Suprapubic skin (tissue), 4 donors: ENCODE measurements at regions not wholly inside any gene's neighbourhood (a gene's known extent, or its start where the extent isn't known, plus 50 kb on each side); places are given as distances from the start of the nearest gene placed in this dataset.
"Not testable (repeated sequence)": the region's sequence is repeated elsewhere in the genome, so short reads cannot be mapped to it uniquely, and the experiment has no call there.

ENCODE experiments used
- DNase-seq, 2 donors: peaks; one replicate each; pipeline ENCODE4 v3.0.0-alpha.2; 2019; ENCODE audit warnings: low spot score in 2 of 2
- H3K27ac ChIP-seq: fragments of 200-600 bp; sonication (generic); one replicate; pipeline ENCODE4 v1.5.1; 2019
- H3K27me3 ChIP-seq: fragments of 200-600 bp; sonication (generic); one replicate; pipeline ENCODE4 v1.5.1; 2019
- H3K36me3 ChIP-seq: fragments of 200-600 bp; sonication (generic); one replicate; pipeline ENCODE4 v1.5.1; 2019
- H3K4me1 ChIP-seq: fragments of 200-600 bp; sonication (generic); one replicate; pipeline ENCODE4 v1.5.1; 2019
- H3K4me3 ChIP-seq: fragments of 200-600 bp; sonication (generic); one replicate; pipeline ENCODE4 v1.5.1; 2019; ENCODE audit warnings: mild to moderate bottlenecking
- H3K9me3 ChIP-seq: fragments of 200-600 bp; sonication (generic); one replicate; pipeline ENCODE4 v1.5.1; 2019
- EP300 ChIP-seq: sonication (generic); formaldehyde crosslinking; IDR thresholded peaks from one replicate; pipeline ENCODE4 v1.6.1; 2017; ENCODE audit warnings: antibody characterized with exemption
- POLR2A ChIP-seq, 2 donors: fragments of 450-650 bp; IDR thresholded peaks; one replicate each; pipeline ENCODE4 v1.6.1; 2017; ENCODE audit warnings: antibody characterized with exemption in 2 of 2, mild to moderate bottlenecking in 2 of 2, moderate library complexity in 2 of 2
- POLR2AphosphoS5 ChIP-seq, 3 donors: sonication (generic); formaldehyde crosslinking; IDR thresholded peaks; one replicate each; pipeline ENCODE4 v1.6.1; 2017; ENCODE audit warnings: antibody characterized with exemption in 3 of 3
- WGBS: methylation state at CpG from one replicate; pipeline ENCODE4 v1.1.5; 2018; 5-methylcytosine and 5-hydroxymethylcytosine counted together
- TF ChIP-seq, protein P1 (sequence below), 2 donors: fragments of 200-600 bp in 1 of 2; fragments of 450-650 bp in 1 of 2; sonication (generic) in 1 of 2; IDR thresholded peaks; one replicate each; pipeline ENCODE4 v1.5.1; 2016 to 2019; ENCODE audit warnings: antibody characterized with exemption in 2 of 2, mild to moderate bottlenecking in 1 of 2, moderate library complexity in 1 of 2

DNA sequence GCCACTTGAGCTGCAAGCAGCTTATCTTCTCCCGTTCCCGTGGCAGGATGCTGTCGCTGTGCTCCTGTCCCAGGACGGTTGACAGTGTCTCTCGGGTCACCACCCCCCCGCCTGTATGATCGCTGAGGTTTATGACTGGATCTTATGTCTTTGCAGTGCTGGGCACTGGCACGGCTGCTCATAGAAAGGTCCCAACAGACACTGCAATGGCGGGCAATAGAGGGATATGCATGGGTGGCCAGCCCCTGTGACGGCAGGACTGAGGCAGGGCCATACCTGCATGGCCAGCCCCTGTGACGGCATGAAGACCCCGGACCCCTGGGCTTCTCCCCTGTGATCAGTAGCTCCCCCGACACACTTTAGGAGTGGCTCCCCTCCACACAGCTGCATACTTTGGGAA lies 307.2 kb downstream of the TEX29 start:
- DNase-seq, result no peak

DNA sequence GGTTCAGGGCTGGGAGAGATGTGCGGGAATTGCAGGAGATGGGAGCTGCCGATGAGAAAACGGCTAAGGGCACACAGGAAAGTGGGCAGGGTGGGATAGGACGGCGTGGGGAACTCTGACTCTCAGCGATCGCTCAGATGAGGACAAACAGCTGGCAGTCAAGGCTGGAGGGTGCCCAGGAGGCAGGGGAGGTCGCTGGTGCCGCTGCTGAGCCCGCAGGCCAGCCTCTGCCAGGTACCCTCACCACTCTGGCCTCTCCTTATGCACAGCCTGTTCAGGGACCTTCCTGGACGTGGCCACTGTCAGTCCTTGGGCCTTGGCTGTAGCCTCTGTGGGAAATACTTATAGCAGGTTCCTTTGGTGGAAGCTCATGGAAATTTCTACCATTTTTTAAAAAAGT lies 308.6 kb downstream of the TEX29 start:
- 70% methylated on average over 11 of the region's 11 CpGs for WGBS
- Histone ChIP-seq H3K36me3 (no peaks in the 10 kb centered on the region), H3K4me3 (no peak overlapping the region), H3K9me3 (no peaks in the 10 kb centered on the region), H3K4me1 (no peaks in the 10 kb centered on the region), H3K27me3 (peaks cover 10% of the 10 kb centered on the region), H3K27ac (no peak overlapping the region)
- DNase-seq, result no peak
- TF ChIP-seq, protein P1, sequence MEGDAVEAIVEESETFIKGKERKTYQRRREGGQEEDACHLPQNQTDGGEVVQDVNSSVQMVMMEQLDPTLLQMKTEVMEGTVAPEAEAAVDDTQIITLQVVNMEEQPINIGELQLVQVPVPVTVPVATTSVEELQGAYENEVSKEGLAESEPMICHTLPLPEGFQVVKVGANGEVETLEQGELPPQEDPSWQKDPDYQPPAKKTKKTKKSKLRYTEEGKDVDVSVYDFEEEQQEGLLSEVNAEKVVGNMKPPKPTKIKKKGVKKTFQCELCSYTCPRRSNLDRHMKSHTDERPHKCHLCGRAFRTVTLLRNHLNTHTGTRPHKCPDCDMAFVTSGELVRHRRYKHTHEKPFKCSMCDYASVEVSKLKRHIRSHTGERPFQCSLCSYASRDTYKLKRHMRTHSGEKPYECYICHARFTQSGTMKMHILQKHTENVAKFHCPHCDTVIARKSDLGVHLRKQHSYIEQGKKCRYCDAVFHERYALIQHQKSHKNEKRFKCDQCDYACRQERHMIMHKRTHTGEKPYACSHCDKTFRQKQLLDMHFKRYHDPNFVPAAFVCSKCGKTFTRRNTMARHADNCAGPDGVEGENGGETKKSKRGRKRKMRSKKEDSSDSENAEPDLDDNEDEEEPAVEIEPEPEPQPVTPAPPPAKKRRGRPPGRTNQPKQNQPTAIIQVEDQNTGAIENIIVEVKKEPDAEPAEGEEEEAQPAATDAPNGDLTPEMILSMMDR (IDR thresholded peaks at IDR 0.05), result no peak
- TF ChIP-seq POLR2A (IDR thresholded peaks at IDR 0.05) (no peak), POLR2AphosphoS5 (IDR thresholded peaks at IDR 0.05) (no peak), EP300 (no peak)

More for the DNA sequence above, 307.2 kb downstream of the TEX29 start:
- peaks cover 10% of the 10 kb centered on the region for H3K27me3 ChIP-seq
- H3K9me3 ChIP-seq, result no peaks in the 10 kb centered on the region
- H3K27ac ChIP-seq, result no peak overlapping the region
- WGBS, result 84% methylated on average over 8 of the region's 13 CpGs
- no peak overlapping the region for H3K4me3 ChIP-seq
- no peaks in the 10 kb centered on the region for H3K36me3 ChIP-seq
- no peak for TF ChIP-seq EP300
- no peak for TF ChIP-seq POLR2AphosphoS5 (IDR thresholded peaks at IDR 0.05)
- TF ChIP-seq POLR2A (IDR thresholded peaks at IDR 0.05), result no peak
- TF ChIP-seq, protein P1 (IDR thresholded peaks at IDR 0.05), result no peak
- H3K4me1 ChIP-seq, result no peaks in the 10 kb centered on the region

DNA sequence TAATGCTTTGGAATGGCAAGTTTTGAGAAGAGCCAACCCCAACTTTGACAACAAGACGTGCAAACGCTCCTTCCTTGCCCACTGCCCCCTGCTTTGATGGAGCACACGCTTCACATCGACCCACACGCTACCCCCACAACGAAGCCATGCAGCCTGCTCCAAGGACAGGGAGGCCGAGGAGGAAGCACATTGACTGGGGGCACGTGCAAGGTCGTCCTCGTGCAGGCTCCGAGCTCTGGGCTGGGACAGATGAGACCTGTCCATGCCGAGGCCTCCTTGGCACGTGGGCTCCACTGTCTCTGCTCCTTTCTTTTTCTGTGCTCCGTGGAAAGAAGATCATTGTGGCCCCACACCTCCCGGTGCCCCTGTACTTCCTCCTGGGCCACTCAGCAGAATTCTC lies 309.0 kb downstream of the TEX29 start:
- no peak for TF ChIP-seq POLR2AphosphoS5 (IDR thresholded peaks at IDR 0.05)
- Histone ChIP-seq H3K4me3 (no peak overlapping the region), H3K9me3 (no peaks in the 10 kb centered on the region), H3K36me3 (no peaks in the 10 kb centered on the region), H3K27ac (no peak overlapping the region), H3K27me3 (peaks cover 10% of the 10 kb centered on the region), H3K4me1 (no peaks in the 10 kb centered on the region)
- 82% methylated on average over 15 of the region's 15 CpGs for whole genome bisulfite sequencing
- DNase-seq, result no peak

DNA sequence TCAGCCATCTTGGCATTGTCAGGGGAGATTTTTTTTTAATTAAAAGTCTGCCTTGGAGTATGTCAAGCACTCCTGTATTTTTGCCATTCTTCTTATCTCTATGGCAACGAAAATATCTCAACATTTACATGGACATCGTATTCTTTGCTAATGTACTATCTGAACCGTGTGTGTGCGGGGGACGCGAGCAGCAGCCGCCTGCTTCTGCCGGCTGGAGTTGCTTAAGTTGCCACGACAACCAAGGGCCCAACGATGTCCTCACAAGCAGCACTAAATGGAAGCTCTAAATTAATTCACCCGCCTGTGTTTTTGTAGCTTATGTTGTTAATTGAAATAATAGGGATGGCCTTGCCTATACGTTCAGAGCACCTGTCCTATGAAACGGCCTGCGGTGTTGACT lies 309.5 kb downstream of the TEX29 start:
- 77% methylated on average over 14 of the region's 14 CpGs for WGBS
- Histone ChIP-seq H3K36me3 (no peaks in the 10 kb centered on the region), H3K4me3 (no peak overlapping the region), H3K9me3 (no peaks in the 10 kb centered on the region), H3K27ac (no peak overlapping the region), H3K4me1 (no peaks in the 10 kb centered on the region), H3K27me3 (peaks cover 10% of the 10 kb centered on the region)
- DNase-seq, result no peak
- TF ChIP-seq, protein P1 (IDR thresholded peaks at IDR 0.05), result no peak
- no peak for TF ChIP-seq EP300
- TF ChIP-seq POLR2A (IDR thresholded peaks at IDR 0.05), result no peak

DNA sequence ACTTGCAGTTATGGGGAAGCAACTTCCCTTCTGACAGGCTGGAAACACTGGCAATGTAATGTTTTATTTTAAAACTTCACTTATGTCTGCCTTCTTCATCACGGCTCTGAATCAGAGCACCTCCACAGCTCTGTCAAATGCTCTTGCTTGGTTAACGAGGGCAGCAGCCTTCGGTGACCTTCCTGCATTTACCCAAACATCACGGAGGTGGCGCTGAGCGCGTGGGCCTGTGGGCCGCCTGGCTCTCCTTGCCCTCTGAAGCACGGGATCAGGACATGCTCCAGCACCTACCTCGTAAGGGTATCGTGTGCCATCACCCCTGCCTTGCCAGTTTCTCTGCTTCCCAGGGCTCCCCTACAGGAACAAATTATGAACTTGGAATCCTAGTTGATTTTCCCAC lies 310.0 kb downstream of the TEX29 start:
- DNase-seq, result no peak
- Histone ChIP-seq H3K27ac (no peak overlapping the region), H3K9me3 (no peaks in the 10 kb centered on the region), H3K4me3 (no peak overlapping the region), H3K27me3 (peaks cover 10% of the 10 kb centered on the region), H3K36me3 (no peaks in the 10 kb centered on the region), H3K4me1 (no peaks in the 10 kb centered on the region)
- TF ChIP-seq POLR2AphosphoS5 (IDR thresholded peaks at IDR 0.05) (no peak), POLR2A (IDR thresholded peaks at IDR 0.05) (no peak), EP300 (no peak)
- TF ChIP-seq, protein P1 (IDR thresholded peaks at IDR 0.05), result no peak
- 75% methylated on average over 11 of the region's 11 CpGs for WGBS

DNA sequence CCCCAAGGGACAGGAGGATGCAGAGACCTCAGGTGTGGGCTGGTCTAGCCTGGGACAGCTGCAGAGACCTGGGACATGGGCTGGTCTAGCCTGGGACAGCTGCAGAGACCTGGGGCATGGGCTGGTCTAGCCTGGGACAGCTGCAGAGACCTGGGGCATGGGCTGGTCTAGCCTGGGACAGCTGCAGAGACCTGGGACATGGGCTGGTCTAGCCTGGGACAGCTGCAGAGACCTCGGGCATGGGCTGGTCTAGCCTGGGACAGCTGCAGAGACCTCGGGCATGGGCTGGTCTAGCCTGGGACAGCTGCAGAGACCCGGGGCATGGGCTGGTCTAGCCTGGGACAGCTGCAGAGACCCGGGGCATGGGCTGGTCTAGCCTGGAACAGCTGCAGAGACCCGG lies 310.8 kb downstream of the TEX29 start:
- peaks cover 16% of the 10 kb centered on the region for H3K27me3 ChIP-seq
- WGBS, result 61% methylated on average over 4 of the region's 5 CpGs
- H3K36me3 ChIP-seq, DNase-seq, H3K9me3 ChIP-seq, H3K27ac ChIP-seq, H3K4me1 ChIP-seq, H3K4me3 ChIP-seq: not testable (repeated sequence)
